Motor neuron (in vitro differentiated cells): ENCODE measurements at regions not wholly inside any gene's neighbourhood (a gene's known extent, or its start where the extent isn't known, plus 50 kb on each side); places are given as distances from the start of the nearest gene placed in this dataset.

Source experiments
- ATAC-seq, 8 experiments: fragments of 200-7000 bp; cut with Tn5 transposase; replicated peaks in 6 of 8; 2 replicates each; pipeline ENCODE4 v1.8.0; 2021; ENCODE audit warnings: mild to moderate bottlenecking in 8 of 8, moderate library complexity in 8 of 8
- H3K27ac ChIP-seq, 2 donors: fragments of 250-450 bp; sonication (Bioruptor Pico); 2 replicates each; pipeline ENCODE4 v1.9.0; 2021; ENCODE audit warnings: antibody characterized with exemption in 2 of 2, mild to moderate bottlenecking in 2 of 2, moderate library complexity in 1 of 2
- H3K4me1 ChIP-seq, 2 donors: fragments of 250-450 bp; sonication (Bioruptor Pico); replicated peaks in 1 of 2; 2 replicates each; pipeline ENCODE4 v1.6.1; 2021; ENCODE audit warnings: antibody characterized with exemption in 2 of 2, mild to moderate bottlenecking in 2 of 2, moderate library complexity in 1 of 2
- H3K4me3 ChIP-seq, 5 donors: fragments of 250-450 bp; sonication (Bioruptor Pico); 2 replicates each; pipeline ENCODE4 v1.9.0; 2021; ENCODE audit warnings: antibody characterized with exemption in 5 of 5, mild to moderate bottlenecking in 5 of 5, moderate library complexity in 4 of 5
- WGBS, 10 experiments: fragments of 450-650 bp; shearing (Covaris generic); methylation state at CpG; one replicate each; pipeline ENCODE4 v1.0.0; 2022; 5-methylcytosine and 5-hydroxymethylcytosine counted together
- in situ Hi-C, 9 experiments: fragments of 400-800 bp; cut with MboI; loops; one replicate each; pipeline ENCODE4 v1.15.0; 2021; ENCODE audit warnings: low sequenced_read_pairs in 9 of 9, low pct_unique_long_range_greater_than_20kb in 2 of 9; ENCODE audit not compliant: unreplicated experiment in 9 of 9

- Histone ChIP-seq H3K4me1 (peaks cover 5 to 9% of the 10 kb centered on the region in 2 donors), H3K4me3 (no peak overlapping the region), H3K27ac (no peak overlapping the region)
- ATAC-seq = no peak
- in situ Hi-C loops = no loop called here
- 0 to 100% (median 85%) methylated on average over 1 to 5 of the region's 10 CpGs; no CpG with 5 or more reads in 2 of the 10 experiments for WGBS, 10 experiments
These were observed 53.1 kb upstream of the BCO1 start for GRCh38 chr16:81185416-81185815.

GRCh38 chr16:81181013-81181720, 57.3 kb upstream of the BCO1 start:
- 3 to 100% (median 31%) methylated on average over 1 to 7 of the region's 13 CpGs; no CpG with 5 or more reads in 2 of the 10 experiments for WGBS, 10 experiments
- in situ Hi-C loops = no loop called here
- H3K27ac ChIP-seq = peak overlapping the region; percentile 62 to 80

GRCh38 chr16:81180578-81180977, 57.9 kb upstream of the BCO1 start:
- H3K27ac ChIP-seq = no peak overlapping the region
- peak in 2 of 8 experiments; percentile 1 for ATAC-seq
- no peak overlapping the region for H3K4me3 ChIP-seq
- WGBS, 10 experiments = 20 to 69% (median 40%) methylated on average over 1 to 3 of the region's 6 CpGs; no CpG with 5 or more reads in 5 of the 10 experiments
- in situ Hi-C loops = no loop called here
- H3K4me1 ChIP-seq = peaks cover 5 to 9% of the 10 kb centered on the region in 2 donors

More at GRCh38 chr16:81181013-81181720, 57.3 kb upstream of the BCO1 start:
- Histone ChIP-seq H3K4me1 (peaks cover 5 to 9% of the 10 kb centered on the region in 2 donors), H3K4me3 (peak overlapping the region in 1 of 5 donors; percentile 6)
- peak; percentile 92 to 98 (median 94) for ATAC-seq

GRCh38 chr16:81179219-81179618, 59.3 kb upstream of the BCO1 start:
- Histone ChIP-seq H3K27ac (no peak overlapping the region), H3K4me1 (peaks cover 5 to 9% of the 10 kb centered on the region in 2 donors), H3K4me3 (no peak overlapping the region)
- ATAC-seq = no peak
- in situ Hi-C loops = no loop called here
- WGBS, 10 experiments = 80 to 100% (median 93%) methylated on average over 2 to 5 of the region's 7 CpGs; no CpG with 5 or more reads in 5 of the 10 experiments

GRCh38 chr16:81175325-81175891, 63.1 kb upstream of the BCO1 start:
- in situ Hi-C loops = no loop called here
- WGBS, 10 experiments = 14 to 100% (median 56%) methylated on average over 1 to 5 of the region's 7 CpGs; no CpG with 5 or more reads in 3 of the 10 experiments

GRCh38 chr16:81174644-81175324, 63.7 kb upstream of the BCO1 start:
- 50 to 100% (median 84%) methylated on average over 2 to 5 of the region's 13 CpGs; no CpG with 5 or more reads in 3 of the 10 experiments for WGBS, 10 experiments
- in situ Hi-C loops = no loop called here
- no peak for ATAC-seq
- Histone ChIP-seq H3K4me3 (no peak overlapping the region), H3K4me1 (no peaks in the 10 kb centered on the region), H3K27ac (no peak overlapping the region)

More at GRCh38 chr16:81175325-81175891, 63.1 kb upstream of the BCO1 start:
- ATAC-seq = peak in 2 of 8 experiments; percentile 62 to 91
- no peak overlapping the region for H3K27ac ChIP-seq
- H3K4me3 ChIP-seq = no peak overlapping the region
- no peaks in the 10 kb centered on the region for H3K4me1 ChIP-seq

GRCh38 chr16:81172769-81173658, 65.5 kb upstream of the BCO1 start:
- H3K4me3 ChIP-seq = no peak overlapping the region
- in situ Hi-C loops = no loop called here
- WGBS, 10 experiments = 0 to 83% (median 62%) methylated on average over 1 to 8 of the region's 13 CpGs; no CpG with 5 or more reads in 2 of the 10 experiments
- no peaks in the 10 kb centered on the region for H3K4me1 ChIP-seq
- no peak overlapping the region for H3K27ac ChIP-seq
- no peak for ATAC-seq

GRCh38 chr16:81170824-81171223, 67.7 kb upstream of the BCO1 start:
- Histone ChIP-seq H3K27ac (no peak overlapping the region), H3K4me1 (no peaks in the 10 kb centered on the region), H3K4me3 (no peak overlapping the region)
- ATAC-seq = no peak
- in situ Hi-C loops = no loop called here
- 50% methylated on average over 2 of the region's 7 CpGs; no CpG with 5 or more reads in 9 of the 10 experiments for WGBS, 10 experiments

- in situ Hi-C loops = no loop called here
- no peaks in the 10 kb centered on the region for H3K4me1 ChIP-seq
- 60 to 100% (median 80%) methylated on average over 1 of the region's 1 CpG; no CpG with 5 or more reads in 7 of the 10 experiments for WGBS, 10 experiments
- no peak overlapping the region for H3K4me3 ChIP-seq
- no peak overlapping the region for H3K27ac ChIP-seq
- ATAC-seq = no peak
These were observed 70.1 kb upstream of the BCO1 start for GRCh38 chr16:81168406-81168805.

GRCh38 chr16:81167851-81168250, 70.6 kb upstream of the BCO1 start:
- no peak overlapping the region for H3K4me3 ChIP-seq
- WGBS, 10 experiments = 0 to 80% (median 47%) methylated on average over 1 to 2 of the region's 6 CpGs; no CpG with 5 or more reads in 6 of the 10 experiments
- no peak overlapping the region for H3K27ac ChIP-seq
- in situ Hi-C loops = no loop called here
- no peak for ATAC-seq
- H3K4me1 ChIP-seq = no peaks in the 10 kb centered on the region

- H3K27ac ChIP-seq = no peak overlapping the region
- in situ Hi-C loops = no loop called here
- WGBS, 10 experiments = 33 to 83% (median 60%) methylated on average over 1 to 8 of the region's 16 CpGs; no CpG with 5 or more reads in 4 of the 10 experiments
- no peaks in the 10 kb centered on the region for H3K4me1 ChIP-seq
- H3K4me3 ChIP-seq = no peak overlapping the region
- ATAC-seq = no peak
These were observed 70.5 kb upstream of the GCSH start for GRCh38 chr16:81166417-81167300.
